ENCODE measurements at regions not wholly inside any gene's neighbourhood (a gene's known extent, or its start where the extent isn't known, plus 50 kb on each side); places are given as distances from the start of the nearest gene placed in this dataset.

DNA sequence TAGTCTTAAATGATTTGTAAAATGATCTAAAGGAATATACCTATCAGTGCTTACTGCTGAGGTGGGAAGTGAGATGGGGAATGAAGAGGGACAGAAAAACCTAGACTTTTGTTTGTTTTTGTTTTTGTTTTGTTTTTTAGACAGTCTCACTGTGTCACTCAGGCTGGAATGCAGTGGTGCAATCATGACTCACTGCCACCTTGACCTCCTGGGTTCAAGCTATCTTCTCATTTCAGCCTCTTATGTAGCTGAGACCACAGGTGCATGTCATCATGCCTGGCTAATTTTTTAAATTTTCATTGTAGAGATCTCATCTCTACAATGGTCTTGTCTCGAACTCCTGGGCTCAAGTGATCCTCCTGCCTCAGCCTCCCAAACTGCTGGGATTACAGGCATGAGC lies 116.4 kb upstream of the SEM1 start:
- no peak for TF ChIP-seq CTCF (IDR thresholded peaks at IDR 0.05; ENCODE audit: insufficient read depth, low read length)
- no peak for TF ChIP-seq POLR2AphosphoS5 (IDR thresholded peaks at IDR 0.05; ENCODE audit: low read depth)
- no peak for TF ChIP-seq REST (IDR thresholded peaks at IDR 0.05; ENCODE audit: insufficient replicate concordance, low read depth)

Data from HL-60 (cell line).